B cell (primary cell): ENCODE measurements at regions not wholly inside any gene's neighbourhood (a gene's known extent, or its start where the extent isn't known, plus 50 kb on each side); places are given as distances from the start of the nearest gene placed in this dataset.

Experiments
- CTCF ChIP-seq: fragments of 200-600 bp; IDR thresholded peaks from one replicate; pipeline ENCODE4 v1.8.0; 2022; ENCODE audit warnings: antibody characterized with exemption, mild to moderate bottlenecking
- EZH2 ChIP-seq: IDR thresholded peaks from 2 replicates; pipeline ENCODE4 v1.6.1; 2012; ENCODE audit warnings: borderline replicate concordance, low read depth, mild to moderate bottlenecking, moderate library complexity, low read length; ENCODE audit not compliant: insufficient read depth, poor library complexity, severe bottlenecking

- TF ChIP-seq CTCF (no peak), EZH2 (no peak)
Observed at GRCh38 chr4:135368831-135369230, 1167.2 kb upstream of the PABPC4L start.
